HepG2 (cell line): ENCODE measurements at regions not wholly inside any gene's neighbourhood (a gene's known extent, or its start where the extent isn't known, plus 50 kb on each side); places are given as distances from the start of the nearest gene placed in this dataset.

Source experiments
- CBX5 ChIP-seq: sonication (generic); formaldehyde crosslinking; IDR thresholded peaks from 2 replicates; pipeline ENCODE4 v1.4.0; 2020; ENCODE audit warnings: missing genetic modification reagents, borderline replicate concordance
- FOXP1 ChIP-seq, 2 experiments: fragments of 450-650 bp in 1 of 2; IDR thresholded peaks; 2 replicates each; pipeline ENCODE4 v1.6.1; 2017 to 2018; ENCODE audit warnings: antibody characterized with exemption in 1 of 2
- KDM4B ChIP-seq: sonication (generic); formaldehyde crosslinking; IDR thresholded peaks from 2 replicates; pipeline ENCODE4 v1.4.0; 2020; ENCODE audit warnings: missing genetic modification reagents
- KLF13 ChIP-seq: sonication (generic); formaldehyde crosslinking; IDR thresholded peaks from 2 replicates; pipeline ENCODE4 v1.4.0; 2020; ENCODE audit warnings: mild to moderate bottlenecking, missing genetic modification reagents
- KLF9 ChIP-seq: IDR thresholded peaks from 2 replicates; pipeline ENCODE4 v1.6.1; 2016; ENCODE audit warnings: low read depth
- MED8 ChIP-seq: sonication (generic); formaldehyde crosslinking; IDR thresholded peaks from 2 replicates; pipeline ENCODE4 v1.8.1; 2023; ENCODE audit warnings: mild to moderate bottlenecking, missing genetic modification reagents; ENCODE audit not compliant: insufficient replicate concordance
- PRDM10 ChIP-seq: sonication (generic); formaldehyde crosslinking; IDR thresholded peaks from 2 replicates; pipeline ENCODE4 v1.4.0; 2020; ENCODE audit warnings: low read depth, missing genetic modification reagents
- RFX3 ChIP-seq: IDR thresholded peaks from 2 replicates; pipeline ENCODE4 v1.6.1; 2016; ENCODE audit warnings: missing biosample characterization, missing genetic modification reagents
- SP2 ChIP-seq: sonication (generic); formaldehyde crosslinking; IDR thresholded peaks from 2 replicates; pipeline ENCODE4 v1.5.1; 2020; ENCODE audit warnings: mild to moderate bottlenecking, missing genetic modification reagents
- SYNCRIP ChIP-seq: fragments of 200-400 bp; formaldehyde crosslinking; IDR thresholded peaks from 2 replicates; pipeline ENCODE4 v1.6.1; 2018; ENCODE audit warnings: mild to moderate bottlenecking, low read depth, low read length; ENCODE audit not compliant: insufficient read depth
- TAF1 ChIP-seq: sonication (generic); formaldehyde crosslinking; IDR thresholded peaks from 2 replicates; pipeline ENCODE4 v1.4.0; 2020; ENCODE audit warnings: missing genetic modification reagents
- THAP7 ChIP-seq: sonication (generic); formaldehyde crosslinking; IDR thresholded peaks from 2 replicates; pipeline ENCODE4 v1.8.1; 2023; ENCODE audit warnings: mild to moderate bottlenecking, missing genetic modification reagents
- THAP9 ChIP-seq: sonication (generic); formaldehyde crosslinking; IDR thresholded peaks from 2 replicates; pipeline ENCODE4; 2020; ENCODE audit warnings: missing genetic modification reagents, mild to moderate bottlenecking, borderline replicate concordance
- ZBTB4 ChIP-seq: sonication (generic); formaldehyde crosslinking; IDR thresholded peaks from 2 replicates; pipeline ENCODE4 v1.4.0; 2020; ENCODE audit warnings: missing genetic modification reagents, mild to moderate bottlenecking, borderline replicate concordance
- ZNF720 ChIP-seq: sonication (generic); formaldehyde crosslinking; IDR thresholded peaks from 2 replicates; pipeline ENCODE4 v1.4.0; 2020; ENCODE audit warnings: missing genetic modification reagents
- ZNF781 ChIP-seq: sonication (generic); formaldehyde crosslinking; IDR thresholded peaks from 2 replicates; pipeline ENCODE4 v1.5.1; 2020; ENCODE audit warnings: borderline replicate concordance, mild to moderate bottlenecking, missing genetic modification reagents; ENCODE audit errors: not compliant biosample characterization
- ZNF891 ChIP-seq: sonication (generic); formaldehyde crosslinking; IDR thresholded peaks from 2 replicates; pipeline ENCODE4 v1.5.0; 2020; ENCODE audit warnings: mild to moderate bottlenecking, missing genetic modification reagents

- TF ChIP-seq PRDM10 (CRISPR knock-in tag) (no peak), ZNF720 (0 out of 2 replicates have a peak, but pooled peaks have one; percentile 30), SYNCRIP (no peak), KLF13 (CRISPR knock-in tag) (no peak), ZNF781 (CRISPR knock-in tag) (no peak), THAP7 (no peak), ZBTB4 (no peak), CBX5 (CRISPR knock-in tag) (no peak; the same call in 1 of the 2 replicates), RFX3 (CRISPR knock-in tag) (no peak), THAP9 (0 out of 2 replicates have a peak, but pooled peaks have one; percentile 50), KLF9 (CRISPR knock-in tag) (no peak), ZNF891 (CRISPR knock-in tag) (no peak), SP2 (no peak), MED8 (CRISPR knock-in tag) (no peak), TAF1 (CRISPR knock-in tag) (peak; percentile 27; the same call in 1 of the 2 replicates), FOXP1 (IDR thresholded peaks at IDR 0.05) (no peak), FOXP1 (CRISPR knock-in tag; IDR thresholded peaks at IDR 0.05) (no peak), KDM4B (0 out of 2 replicates have a peak, but pooled peaks have one; percentile 58)
Measured at GRCh38 chr19:56966697-56967299, 126.3 kb upstream of the PEG3 start (continued).
